Lower leg skin (tissue), 4 donors: ENCODE measurements at regions not wholly inside any gene's neighbourhood (a gene's known extent, or its start where the extent isn't known, plus 50 kb on each side); places are given as distances from the start of the nearest gene placed in this dataset.

Experiments
- DNase-seq, 2 donors: peaks; one replicate each; pipeline ENCODE4 v3.0.0-alpha.2; 2019; ENCODE audit warnings: low spot score in 2 of 2
- H3K4me3 ChIP-seq: fragments of 200-600 bp; sonication (generic); 2 replicates; pipeline ENCODE4 v1.5.1; 2017; ENCODE audit warnings: mild to moderate bottlenecking, low read depth; ENCODE audit not compliant: poor library complexity, severe bottlenecking
- CTCF ChIP-seq, 3 donors: fragments of 450-650 bp; IDR thresholded peaks; one replicate each; pipeline ENCODE4 v1.5.1; 2016; ENCODE audit warnings: antibody characterized with exemption in 3 of 3, mild to moderate bottlenecking in 3 of 3, moderate library complexity in 2 of 3
- POLR2A ChIP-seq, 2 donors: fragments of 450-650 bp; IDR thresholded peaks; one replicate each; pipeline ENCODE4 v1.6.1; 2016 to 2017; ENCODE audit warnings: antibody characterized with exemption in 2 of 2, mild to moderate bottlenecking in 1 of 2, moderate library complexity in 1 of 2
- WGBS, 2 donors: methylation state at CpG; one replicate each; pipeline ENCODE4 v1.1.5; 2018; 5-methylcytosine and 5-hydroxymethylcytosine counted together
- intact Hi-C: fragments of 100-400 bp; cut with DNase I; formaldehyde crosslinking; loops from one replicate; pipeline ENCODE4 v1.15.0; 2023; ENCODE audit warnings: low total_unique reads

DNA sequence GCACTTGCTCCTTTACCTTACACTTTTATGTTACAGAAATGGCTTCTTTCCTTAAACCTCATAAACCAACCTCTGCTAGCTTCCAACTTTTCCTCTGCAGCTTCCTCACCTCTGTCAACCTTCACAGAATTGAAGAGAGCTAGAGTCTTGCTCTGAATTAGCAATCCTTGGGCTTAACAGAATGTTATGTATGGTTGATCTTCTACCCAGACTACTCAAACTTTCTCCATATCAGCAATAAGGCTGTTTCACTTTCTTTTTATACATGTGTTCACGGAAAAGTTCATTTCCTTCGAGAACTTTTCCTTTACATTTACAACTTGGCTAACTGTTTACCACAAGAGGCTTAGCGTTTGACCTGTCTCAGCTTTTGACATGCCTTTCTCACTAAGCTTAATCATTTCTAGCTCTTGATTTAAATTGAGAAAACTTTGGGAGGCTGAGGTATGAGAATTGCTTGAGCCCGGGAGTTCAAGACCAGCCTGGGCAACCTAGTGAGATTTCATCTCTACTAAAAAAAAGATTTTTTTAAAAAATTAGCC is 207.3 kb downstream of the BMP7 start:
- WGBS, 2 donors: 79 to 80% methylated on average over 4 of the region's 4 CpGs
- no peak overlapping the region for H3K4me3 ChIP-seq
- intact Hi-C loops: loop anchor here (10.0 kb wide), 1 partner anchor 504 kb away; no protein-coding TSS in a partner anchor

GRCh38 chr20:57060407-57061050 is 205.9 kb downstream of the BMP7 start:
- intact Hi-C loops: no loop called here
- peak in 1 of 2 donors; percentile 65 for DNase-seq
- no peak overlapping the region for H3K4me3 ChIP-seq
- WGBS, 2 donors: 42 to 46% methylated on average over 8 of the region's 8 CpGs
- TF ChIP-seq CTCF (IDR thresholded peaks at IDR 0.05): no peak
- TF ChIP-seq POLR2A (IDR thresholded peaks at IDR 0.05): no peak

More for the DNA sequence above, 207.3 kb downstream of the BMP7 start:
- no peak for DNase-seq
- no peak for TF ChIP-seq POLR2A (IDR thresholded peaks at IDR 0.05)
- TF ChIP-seq CTCF (IDR thresholded peaks at IDR 0.05): no peak

DNA sequence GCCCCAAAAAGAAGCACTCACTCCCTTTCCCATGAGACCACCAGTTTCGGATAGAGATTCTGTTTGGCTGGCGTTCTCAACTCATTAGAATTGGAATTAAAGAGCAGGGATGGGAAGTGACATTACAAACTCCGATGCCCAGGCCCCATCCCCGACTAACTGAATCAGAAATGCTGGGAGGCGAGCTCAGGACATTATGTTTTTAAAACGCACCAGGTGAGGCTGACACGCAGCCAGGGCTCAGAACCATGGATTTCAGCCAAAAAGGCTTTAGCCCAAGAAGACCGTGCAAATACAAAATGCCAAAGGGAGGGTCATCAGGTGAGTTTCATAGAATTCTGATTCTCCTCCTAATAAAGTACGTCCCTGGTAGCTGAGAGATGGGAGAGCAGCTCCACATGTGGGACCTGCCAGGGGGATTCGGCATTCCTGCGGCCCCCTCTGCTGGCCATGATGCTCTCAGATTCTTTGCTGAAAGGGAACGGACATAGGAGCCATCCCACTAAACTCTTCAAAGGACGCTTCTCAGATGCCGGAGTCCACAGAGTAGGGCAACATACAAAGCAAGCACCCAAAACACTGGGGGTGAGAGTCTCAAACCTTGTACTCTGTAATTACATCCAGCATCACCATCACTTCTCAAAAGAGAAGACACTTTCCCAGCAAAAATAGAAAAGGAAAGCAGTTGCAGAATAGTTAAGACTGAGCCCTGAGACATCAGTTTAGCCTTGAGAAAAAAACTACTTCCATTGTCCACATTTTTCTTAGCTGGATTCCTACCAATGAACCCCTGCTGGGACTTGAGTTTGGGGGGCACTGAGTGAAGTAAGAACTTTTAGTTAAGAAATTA is 205.2 kb downstream of the BMP7 start:
- peak in 1 of 2 donors; percentile 84 for DNase-seq
- intact Hi-C loops: no loop called here
- no peak for TF ChIP-seq POLR2A (IDR thresholded peaks at IDR 0.05)
- no peak for TF ChIP-seq CTCF (IDR thresholded peaks at IDR 0.05)
- no peak overlapping the region for H3K4me3 ChIP-seq
- 33 to 40% methylated on average over 14 of the region's 14 CpGs for WGBS, 2 donors

GRCh38 chr20:57062241-57062640 is 204.2 kb downstream of the BMP7 start:
- peak in 1 of 2 donors; percentile 23 for DNase-seq
- H3K4me3 ChIP-seq: no peak overlapping the region
- intact Hi-C loops: no loop called here
- no peak for TF ChIP-seq POLR2A (IDR thresholded peaks at IDR 0.05)
- no peak for TF ChIP-seq CTCF (IDR thresholded peaks at IDR 0.05)
- WGBS, 2 donors: 77 to 85% methylated on average over 4 of the region's 4 CpGs

DNA sequence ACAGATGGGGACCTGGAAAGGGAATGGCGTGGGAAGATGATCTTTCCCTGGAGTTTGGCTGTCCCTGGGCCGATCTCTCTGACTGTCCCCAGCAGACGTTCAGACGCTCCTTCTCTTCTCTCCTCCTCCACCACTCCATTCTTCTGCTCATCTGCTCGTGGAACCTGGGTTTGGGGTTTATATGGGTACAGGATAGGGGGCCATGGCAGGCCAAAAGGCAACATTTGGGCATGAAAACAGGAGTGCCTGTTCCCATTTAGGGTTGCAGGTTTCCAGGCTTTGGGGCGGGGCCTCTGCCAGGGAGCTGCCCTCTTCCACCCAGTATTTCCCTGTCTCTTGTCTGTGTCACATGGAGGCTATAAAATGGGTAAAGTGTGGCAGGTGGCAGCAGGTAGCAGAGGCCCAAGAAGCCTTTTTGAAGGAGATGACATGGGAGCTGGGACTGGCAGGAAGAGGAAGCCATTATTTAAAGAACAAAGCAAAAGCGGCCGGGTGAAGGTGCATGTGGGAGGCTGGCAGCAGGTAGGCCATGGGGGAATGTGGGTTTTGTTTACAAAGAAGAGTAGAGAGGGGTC is 203.7 kb downstream of the BMP7 start:
- H3K4me3 ChIP-seq: no peak overlapping the region
- intact Hi-C loops: no loop called here
- peak in 1 of 2 donors; percentile 79 for DNase-seq
- TF ChIP-seq POLR2A (IDR thresholded peaks at IDR 0.05) (no peak), CTCF (IDR thresholded peaks at IDR 0.05) (no peak)
- 80 to 87% methylated on average over 8 of the region's 8 CpGs for WGBS, 2 donors
